HG03097 (cell line): ENCODE measurements at regions not wholly inside any gene's neighbourhood (a gene's known extent, or its start where the extent isn't known, plus 50 kb on each side); places are given as distances from the start of the nearest gene placed in this dataset.

ENCODE experiments used
- ATAC-seq: cut with Tn5 transposase; IDR thresholded peaks from one replicate; pipeline ENCODE4 v1.9.1; 2021; ENCODE audit not compliant: unreplicated experiment, low FRiP score

DNA sequence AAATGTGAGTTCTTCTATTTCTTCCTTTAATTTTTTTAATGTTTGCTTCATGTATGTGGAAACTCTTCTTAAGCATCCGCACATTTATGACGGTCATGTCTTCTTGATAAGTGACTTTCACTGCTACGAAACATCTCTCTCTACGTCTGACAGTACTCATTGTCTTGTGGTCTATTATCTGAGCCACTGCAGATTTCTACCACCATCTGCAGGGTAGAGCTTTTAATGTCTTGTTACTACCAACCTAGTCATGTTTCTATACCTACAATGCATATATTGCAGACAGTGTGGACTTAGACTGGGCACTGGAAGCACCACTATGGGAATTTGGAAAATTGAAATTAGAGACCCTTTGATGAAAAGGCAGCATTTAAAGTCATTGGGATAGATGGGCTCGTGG is 75.4 kb upstream of the ARHGEF7 start:
- ATAC-seq = no peak

DNA sequence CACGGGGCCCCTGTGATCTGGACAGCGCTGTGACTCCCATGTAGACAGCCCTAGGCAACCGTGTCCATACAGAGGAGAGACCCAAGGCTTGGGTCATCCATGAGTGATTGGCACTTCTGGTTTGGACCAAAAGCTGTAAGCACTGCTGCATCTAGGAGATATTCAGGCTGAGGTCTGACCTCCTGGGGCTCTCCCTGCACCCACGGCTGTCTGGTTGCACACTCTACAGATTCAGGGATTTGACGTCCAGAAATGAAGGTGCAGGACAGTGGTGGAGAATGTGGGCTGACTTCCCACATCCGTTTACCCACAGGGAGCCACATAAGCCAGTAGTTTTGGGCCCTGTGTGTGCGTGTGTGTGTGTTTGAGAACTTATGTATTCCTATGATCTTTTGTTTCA is 76.2 kb upstream of the ARHGEF7 start:
- no peak for ATAC-seq

DNA sequence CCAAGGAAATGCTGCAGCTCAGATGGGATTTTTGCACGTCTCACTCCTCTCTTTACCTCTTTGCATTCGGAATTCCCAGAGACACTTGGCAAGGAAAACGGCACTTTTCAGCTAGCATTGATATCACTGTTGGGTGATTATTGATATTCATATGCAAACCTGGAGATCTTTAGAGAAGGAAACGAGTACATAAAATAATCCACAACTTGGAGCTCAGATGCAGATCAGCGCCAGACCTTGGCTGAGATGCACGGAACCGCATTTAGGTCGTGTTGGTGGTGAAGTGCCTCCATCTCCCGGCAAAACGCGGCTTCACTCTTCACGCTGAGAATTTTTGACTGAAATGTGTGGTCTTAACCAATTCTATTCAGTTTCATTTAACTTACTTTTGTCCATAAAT is 77.2 kb upstream of the ARHGEF7 start:
- ATAC-seq = no peak

DNA sequence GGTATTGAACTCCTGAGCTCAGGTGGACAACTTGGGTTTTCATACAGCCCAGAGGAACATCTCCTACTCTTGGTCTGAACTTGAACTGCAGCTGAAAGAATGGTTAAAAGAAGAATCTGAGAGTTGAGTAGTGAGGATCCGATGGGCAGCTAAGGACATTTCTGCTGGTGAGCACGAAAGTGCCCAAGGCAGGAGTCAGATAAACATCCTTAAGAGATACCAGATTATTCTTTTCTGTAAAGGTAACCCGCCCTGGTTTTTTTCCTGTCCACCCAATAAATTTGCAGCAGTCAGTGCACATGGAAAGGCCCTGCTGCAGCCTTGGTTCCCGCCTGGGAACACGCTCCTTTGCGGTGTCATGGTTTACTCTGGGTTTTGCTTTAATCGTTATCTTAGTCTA is 78.4 kb upstream of the ARHGEF7 start:
- no peak for ATAC-seq

DNA sequence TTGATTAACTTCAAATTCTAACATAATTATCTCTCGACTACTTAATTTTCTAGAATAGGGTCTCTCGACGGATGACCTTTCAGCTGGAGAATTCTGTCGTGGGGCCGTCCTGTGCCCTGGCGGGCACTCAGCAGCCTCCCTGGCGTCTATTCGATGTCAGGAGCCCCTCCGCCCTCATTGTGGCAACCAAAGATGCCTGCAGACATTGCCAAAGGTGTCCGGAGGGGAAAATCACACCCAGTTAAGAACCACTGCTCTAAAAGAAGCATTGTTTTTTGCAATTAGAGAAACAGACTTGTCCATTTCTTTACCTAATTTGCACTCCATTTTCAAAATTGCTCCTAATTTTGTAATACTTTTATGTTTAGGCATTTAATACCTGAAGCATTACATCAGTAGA is 79.2 kb upstream of the ARHGEF7 start:
- ATAC-seq = no peak

DNA sequence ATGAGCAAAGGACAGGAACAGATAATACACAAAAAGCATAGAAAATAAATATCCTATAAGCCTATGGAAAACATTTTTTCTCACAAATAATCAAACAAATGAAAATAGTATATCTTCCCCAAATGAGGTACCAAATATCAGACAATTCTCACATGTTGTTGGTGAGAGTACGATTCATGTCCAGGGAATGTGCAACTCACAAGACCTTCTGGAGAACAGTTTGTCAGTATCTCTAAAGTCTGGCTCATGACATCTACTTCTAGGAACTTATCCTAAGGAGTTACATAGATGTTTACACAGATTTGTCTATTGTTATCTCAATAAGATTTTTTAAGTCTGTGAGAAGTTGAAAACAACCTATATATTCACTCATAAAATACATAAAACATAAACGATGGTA is 80.3 kb upstream of the ARHGEF7 start:
- ATAC-seq = no peak

DNA sequence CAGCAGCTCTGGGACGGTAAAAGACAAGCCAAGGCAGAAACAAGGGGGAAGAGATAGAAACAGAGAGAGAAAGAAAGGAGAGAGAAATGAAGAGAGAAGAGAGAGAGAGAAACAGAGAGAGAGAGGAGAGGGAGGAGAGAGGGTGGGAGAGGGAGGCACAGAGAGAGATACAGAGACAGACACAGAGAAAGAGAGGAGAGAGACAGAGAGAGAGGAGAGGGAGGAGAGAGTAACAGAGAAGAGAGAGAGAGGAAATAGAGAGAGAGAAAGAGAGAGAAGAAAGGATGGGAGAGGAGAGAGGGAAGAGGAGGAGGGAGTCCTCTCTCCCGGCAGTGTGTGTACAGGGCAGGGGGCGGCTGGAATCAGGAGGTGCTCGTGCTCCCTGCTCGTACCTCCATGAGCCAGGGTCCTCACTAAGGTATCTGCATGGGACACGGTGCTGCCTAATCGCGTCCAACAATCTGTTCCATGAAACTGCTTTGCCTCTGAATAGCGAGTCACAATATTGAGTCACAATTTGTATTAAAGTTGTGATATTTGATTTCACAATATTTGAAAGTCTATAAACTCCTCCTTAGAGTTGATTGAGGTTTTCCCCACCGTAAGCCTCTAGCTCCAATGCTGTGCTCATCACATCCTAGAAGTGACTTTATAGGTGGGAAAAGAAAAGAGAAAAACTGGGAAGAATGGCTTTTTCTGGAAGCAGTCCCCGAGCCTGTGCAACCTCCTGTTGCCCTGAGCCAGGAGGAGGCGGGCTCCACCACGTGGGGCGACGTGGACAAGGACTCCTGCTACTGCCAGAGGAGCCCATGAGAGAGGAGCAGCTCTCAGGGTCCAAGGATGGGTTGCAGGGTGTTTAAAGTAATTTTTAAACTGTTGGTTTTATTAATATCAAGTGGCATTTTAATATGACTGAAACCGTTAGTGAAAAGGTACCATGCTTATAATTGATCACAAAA is 81.7 kb upstream of the ARHGEF7 start:
- no peak for ATAC-seq

DNA sequence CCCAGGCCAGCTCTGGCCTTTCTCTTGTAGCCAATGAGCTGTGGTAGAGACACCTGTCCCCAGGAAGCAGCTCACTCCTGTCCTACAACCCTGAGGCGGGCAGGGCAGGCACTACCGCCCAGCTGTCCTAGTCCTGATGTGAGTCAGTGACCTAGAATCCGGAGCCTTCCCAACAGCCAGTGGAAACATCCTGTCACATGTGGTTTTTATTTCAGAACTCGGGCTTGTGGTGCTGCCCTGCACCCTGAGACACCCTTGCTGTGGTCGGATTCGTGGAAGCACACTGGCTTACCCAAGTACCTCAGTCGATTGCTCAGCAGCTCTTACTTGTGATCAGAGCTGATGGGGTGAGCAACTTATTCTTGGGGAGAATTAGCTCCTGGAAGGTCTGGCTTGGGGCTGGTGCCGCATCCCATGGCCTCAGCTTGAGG is 83.6 kb upstream of the ARHGEF7 start:
- no peak for ATAC-seq

DNA sequence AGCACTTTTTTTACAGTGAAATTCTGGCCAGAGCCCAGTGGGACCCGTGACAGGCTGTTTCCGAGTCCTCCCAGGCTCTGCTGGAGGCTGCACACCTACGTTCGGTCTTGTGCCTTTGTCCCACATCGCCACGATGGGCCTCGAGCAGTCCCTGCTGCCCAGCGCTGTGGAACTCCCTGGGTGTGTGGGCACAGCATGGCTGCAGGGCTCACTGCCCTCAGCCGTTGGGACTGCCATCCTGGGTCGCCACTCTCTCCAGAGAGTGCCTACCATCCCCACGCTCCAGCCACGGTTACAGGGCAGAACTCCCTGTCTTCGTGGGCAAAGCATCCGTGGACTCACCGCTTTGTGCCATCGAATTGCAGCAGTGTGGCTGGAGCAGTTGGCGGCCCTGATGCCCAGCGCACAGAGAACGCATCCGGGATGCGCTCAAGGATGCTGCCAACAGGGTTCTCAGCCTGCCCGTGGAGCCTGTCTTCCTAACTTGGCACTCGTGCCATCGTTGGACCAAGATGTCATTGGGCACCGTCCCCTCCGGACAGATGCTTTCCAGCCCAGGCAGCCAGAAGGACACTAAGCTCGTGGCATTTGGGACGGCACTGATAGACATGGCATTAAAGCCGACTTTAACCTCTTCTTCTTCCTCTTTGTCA is 85.0 kb upstream of the ARHGEF7 start:
- ATAC-seq = no peak

DNA sequence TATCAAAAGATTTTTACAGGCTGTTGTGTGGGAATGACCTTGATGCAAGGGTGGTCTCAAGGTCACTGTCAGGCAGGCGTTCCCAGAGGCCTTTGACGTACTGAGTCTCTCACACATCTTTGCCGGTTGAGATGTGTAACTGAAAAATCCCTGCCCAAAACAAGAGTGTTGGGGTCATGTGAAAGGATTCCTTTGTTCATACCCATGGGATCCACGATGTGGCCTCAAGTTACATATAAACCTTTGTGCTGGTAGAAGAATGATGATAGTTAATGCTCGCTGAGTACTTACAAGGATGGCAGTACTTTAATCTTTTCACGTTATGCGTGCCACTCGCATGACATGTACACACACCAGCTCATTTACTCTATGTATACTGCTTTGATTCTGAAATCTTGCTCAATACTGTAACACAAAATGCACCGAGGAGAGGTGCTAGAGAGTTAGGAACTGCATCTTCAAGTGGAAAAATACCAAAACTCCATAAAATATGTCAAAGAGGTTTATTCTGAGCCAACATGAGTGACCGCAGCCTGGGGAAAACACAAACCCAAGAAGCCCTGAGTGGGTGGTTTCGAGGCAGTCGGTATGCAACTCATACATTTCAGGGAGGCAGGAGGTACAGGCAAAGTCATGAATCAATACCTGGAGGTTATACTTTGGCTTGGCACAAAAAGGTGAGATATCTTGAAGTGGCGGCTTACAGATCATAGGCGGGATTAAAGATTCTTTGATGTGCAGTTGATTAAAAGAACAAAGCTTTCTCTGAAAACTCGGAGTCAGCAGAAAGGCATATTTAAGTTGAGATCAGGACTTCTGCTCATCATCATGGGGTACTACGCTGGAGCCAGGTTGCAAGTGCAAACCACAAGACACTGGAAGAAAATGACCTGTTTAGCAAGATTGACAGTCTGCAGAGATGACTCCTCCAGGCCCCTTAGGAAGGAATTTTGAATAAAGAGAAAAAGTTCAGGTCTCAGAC is 87.4 kb upstream of the ARHGEF7 start:
- ATAC-seq = no peak

DNA sequence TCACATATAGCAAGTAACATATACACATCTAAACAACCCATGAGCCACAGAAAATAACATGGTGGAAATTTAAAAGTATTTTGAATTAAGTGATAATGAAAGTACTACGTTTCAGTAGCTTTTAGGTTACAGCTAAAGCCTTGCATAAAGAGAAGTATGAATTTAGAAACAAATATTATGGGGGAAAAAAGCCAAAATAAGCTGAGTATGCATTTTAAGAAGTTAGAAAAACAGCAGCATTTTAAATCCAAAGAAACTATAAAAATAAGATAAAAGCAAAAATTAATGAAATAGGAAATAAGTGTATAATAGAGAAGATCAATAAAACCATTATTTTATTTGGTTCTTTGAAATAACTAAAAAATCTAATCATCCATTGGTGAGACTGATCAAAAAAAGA is 89.8 kb upstream of the ARHGEF7 start:
- ATAC-seq = no peak

DNA sequence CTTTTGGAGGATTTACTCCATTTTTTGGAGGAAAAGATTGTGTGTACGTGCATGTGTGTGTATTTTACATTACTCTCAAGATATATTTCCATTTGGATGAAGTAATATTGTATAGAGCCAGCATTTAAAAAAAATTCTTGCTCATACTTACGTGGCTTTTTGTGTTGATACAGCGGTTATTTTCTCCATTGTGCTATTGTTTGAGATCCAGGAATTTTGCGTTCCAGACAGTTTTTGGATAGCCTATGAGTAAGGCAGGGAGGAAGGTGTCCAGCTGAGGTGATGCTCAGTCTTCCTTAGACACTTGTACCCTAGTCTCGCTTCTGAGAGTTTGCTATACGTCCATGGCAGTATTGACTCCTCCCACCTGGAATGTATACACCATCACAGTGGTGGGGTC is 92.2 kb upstream of the ARHGEF7 start:
- ATAC-seq = no peak

DNA sequence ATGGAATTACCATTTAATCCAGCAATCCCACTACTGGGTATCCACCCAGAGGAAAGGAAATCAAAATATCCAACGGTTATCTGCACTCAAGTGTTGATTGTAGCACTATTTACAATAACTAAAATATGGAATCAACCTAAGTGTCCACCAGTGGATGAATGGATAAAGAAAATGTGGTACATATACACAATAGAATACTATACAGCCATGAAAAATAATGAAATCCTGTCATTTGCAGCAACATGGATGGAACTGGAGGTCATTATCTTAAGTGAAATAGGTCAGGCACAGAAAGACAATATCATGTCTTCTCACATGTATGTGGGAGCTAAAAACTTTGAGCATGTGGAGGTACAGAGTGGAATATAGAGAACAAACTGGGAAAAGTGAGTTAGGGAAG is 92.9 kb upstream of the ARHGEF7 start:
- no peak for ATAC-seq

DNA sequence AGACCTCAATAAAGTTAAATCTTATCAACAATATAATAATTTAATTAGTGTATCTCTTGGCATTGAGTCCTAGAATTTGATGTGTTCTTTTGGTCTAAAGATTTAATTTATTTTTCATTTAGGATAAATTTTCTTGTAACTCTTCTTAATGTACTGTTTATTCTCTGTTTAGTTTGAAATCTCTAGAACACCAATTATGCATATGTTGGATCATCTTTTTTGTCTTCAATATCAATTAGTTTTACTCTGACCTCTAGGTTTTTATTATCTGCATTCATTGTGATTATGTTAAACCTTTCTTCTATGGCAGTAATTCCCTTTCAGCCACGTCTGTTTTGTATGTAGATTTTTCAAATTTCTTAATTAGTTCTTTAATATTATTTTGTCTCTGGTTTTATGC is 93.8 kb upstream of the ARHGEF7 start:
- no peak for ATAC-seq

DNA sequence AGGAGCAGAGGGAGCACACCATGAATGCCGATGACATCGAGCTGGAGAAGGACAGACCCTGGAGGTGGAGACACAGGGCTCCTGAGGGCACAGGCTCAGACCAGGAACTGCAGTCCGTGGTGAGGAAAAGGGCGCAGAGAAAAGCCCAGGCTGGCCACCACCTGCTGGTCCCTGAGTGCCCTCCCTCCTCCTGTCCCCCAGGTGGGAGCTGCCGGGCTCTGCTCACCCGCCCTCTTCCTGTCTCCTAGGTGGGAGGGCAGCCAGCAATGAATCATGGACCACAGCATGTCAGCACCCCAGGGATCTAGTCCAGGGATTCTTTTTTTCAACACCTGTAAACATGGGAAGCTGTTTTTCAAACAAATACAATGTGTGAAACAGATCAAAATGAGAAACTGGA is 94.6 kb upstream of the ARHGEF7 start:
- ATAC-seq = no peak

DNA sequence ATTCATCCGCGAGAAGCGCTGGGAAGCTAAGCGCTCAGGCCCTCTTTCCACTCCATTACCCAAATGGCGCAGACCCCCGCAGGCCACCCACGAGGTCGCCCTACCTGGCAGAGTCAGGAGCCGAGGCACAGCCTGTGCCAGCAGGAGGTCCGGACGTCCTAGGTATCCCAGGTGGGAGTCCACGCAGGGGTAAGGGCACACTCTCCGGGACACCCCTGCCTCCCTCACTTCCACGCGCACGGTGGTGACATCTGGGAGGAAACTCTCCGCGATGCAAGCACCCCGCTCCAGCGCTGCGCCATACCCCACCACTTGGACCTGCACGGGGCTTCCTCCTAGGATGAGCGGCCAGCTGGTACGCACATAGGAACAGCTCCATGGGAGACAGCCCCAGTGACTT is 95.1 kb upstream of the ARHGEF7 start:
- ATAC-seq = no peak

DNA sequence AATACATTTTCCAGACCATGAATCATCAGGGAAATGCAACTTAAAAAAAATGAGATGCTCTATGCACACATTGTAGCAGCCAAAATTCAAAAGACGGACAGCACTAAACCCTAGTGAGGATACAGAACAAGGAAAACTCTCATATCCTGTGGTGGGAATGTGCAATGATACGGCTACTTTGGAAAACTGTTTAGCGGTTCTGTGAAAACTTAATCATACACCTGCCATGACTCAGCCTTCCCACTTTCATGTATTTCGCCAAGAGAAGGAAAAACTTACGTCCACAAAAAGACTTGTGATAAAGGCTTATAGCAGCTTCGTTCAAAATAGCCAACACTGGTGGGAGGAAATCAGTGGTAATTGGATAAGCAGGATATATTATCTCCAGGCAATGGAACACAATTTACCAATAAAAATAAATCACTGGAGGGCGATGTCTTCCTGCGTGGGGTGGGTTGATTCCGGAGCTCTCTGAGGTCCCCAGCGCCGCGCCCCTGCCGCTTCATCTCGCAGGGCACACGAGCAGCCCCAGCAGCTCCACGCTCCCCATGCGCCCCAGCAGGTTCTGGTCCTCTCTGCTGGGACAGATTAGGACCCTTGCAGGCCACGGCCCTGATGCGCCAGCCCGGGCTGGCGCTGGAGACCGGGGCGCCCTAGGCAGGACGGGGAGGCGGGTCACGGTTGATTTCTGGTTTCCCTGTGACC is 97.2 kb upstream of the ARHGEF7 start:
- no peak for ATAC-seq

DNA sequence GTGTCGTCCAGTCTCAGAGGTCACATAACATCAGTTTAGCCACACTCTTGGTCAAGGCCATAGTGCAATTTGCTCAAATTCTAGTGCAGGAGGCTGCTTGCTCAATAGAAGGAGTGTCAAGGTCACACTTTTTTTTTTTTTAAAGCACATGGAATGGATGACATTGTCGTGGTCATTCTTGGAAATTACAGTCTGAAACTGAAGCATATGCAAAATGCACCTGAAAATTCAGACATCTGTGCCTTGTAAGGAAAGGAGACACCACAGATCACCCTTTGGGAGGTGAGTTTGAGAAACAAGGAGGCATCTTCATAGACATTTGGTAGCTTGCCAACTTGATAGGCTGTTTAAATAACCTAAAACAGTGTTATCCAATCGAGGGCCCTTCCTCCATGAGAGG is 98.3 kb upstream of the ANKRD10 start:
- ATAC-seq = no peak

DNA sequence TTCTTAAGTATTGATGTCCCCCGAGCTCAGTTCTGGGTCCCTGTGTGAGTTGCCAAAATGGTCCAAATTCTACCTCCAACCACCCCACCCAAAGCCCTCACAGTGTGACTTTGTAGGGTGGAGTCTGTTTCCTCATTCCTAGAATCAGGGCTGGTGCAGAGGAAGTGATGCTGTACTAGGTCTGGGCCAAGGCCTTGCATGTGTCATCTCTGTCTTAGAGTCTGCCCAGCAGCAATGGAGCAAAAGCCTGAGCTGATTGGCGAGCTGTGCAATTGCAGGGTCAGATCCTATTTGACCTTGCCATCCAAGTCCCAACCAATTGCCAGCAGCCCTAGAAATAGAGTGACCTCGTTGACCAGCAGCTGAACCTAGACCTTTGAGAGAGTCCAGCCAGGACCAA is 97.0 kb upstream of the ANKRD10 start:
- ATAC-seq = no peak

DNA sequence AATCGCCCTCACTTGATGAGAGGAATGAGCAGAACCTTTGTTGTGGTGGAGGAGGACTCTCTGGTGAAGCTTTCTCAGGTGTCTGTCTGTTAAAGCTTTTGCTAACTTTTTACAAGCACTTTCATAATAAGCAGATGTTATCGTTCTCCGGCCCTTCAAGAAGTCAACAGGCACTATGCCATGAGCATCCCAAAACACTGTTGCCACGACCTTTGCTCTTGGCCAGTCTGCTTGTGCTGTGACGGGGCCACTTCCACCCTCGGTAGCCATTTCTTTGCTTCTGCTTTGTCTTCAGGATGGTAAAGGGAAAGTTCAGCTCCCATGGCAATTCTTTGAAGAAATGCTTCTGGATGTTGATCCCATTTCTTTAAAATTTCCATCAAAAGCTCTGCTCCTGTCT is 93.5 kb upstream of the ANKRD10 start:
- no peak for ATAC-seq
